H9 (cell line): ENCODE measurements at regions not wholly inside any gene's neighbourhood (a gene's known extent, or its start where the extent isn't known, plus 50 kb on each side); places are given as distances from the start of the nearest gene placed in this dataset.
"Not testable (repeated sequence)": the region's sequence is repeated elsewhere in the genome, so short reads cannot be mapped to it uniquely, and the experiment has no call there.

Source experiments
- DNase-seq: peaks from one replicate; pipeline ENCODE4 v3.0.0-alpha.2; 2017
- H2AFZ ChIP-seq: one replicate; pipeline ENCODE4 v1.6.1; 2013; ENCODE audit warnings: mild to moderate bottlenecking, low read length, control low read depth, moderate library complexity
- H2AK5ac ChIP-seq: 2 replicates; pipeline ENCODE4 v1.6.1; 2013; ENCODE audit warnings: low read length, control low read depth, mixed read lengths; ENCODE audit not compliant: insufficient read length
- H2BK120ac ChIP-seq: one replicate; pipeline ENCODE4 v1.6.1; 2013; ENCODE audit warnings: low read depth, mild to moderate bottlenecking, low read length, control low read depth, inconsistent platforms; ENCODE audit not compliant: poor library complexity, severe bottlenecking
- H2BK12ac ChIP-seq: 2 replicates; pipeline ENCODE4 v1.6.1; 2013; ENCODE audit warnings: low read length, control low read depth, mixed read lengths, low read depth; ENCODE audit not compliant: insufficient read length
- H2BK15ac ChIP-seq: 2 replicates; pipeline ENCODE4 v1.6.1; 2013; ENCODE audit warnings: low read depth, low read length, control low read depth
- H2BK20ac ChIP-seq: one replicate; pipeline ENCODE4 v1.6.1; 2013; ENCODE audit warnings: low read depth, mild to moderate bottlenecking, low read length, control low read depth, inconsistent platforms; ENCODE audit not compliant: poor library complexity, severe bottlenecking
- H2BK5ac ChIP-seq: 2 replicates; pipeline ENCODE4 v1.6.1; 2013; ENCODE audit warnings: low read length, control low read depth, mixed read lengths; ENCODE audit not compliant: insufficient read length
- H3K14ac ChIP-seq: 2 replicates; pipeline ENCODE4 v1.6.1; 2013; ENCODE audit warnings: low read length, control low read depth; ENCODE audit not compliant: insufficient read depth
- H3K18ac ChIP-seq: 2 replicates; pipeline ENCODE4 v1.6.1; 2013; ENCODE audit warnings: low read depth, mild to moderate bottlenecking, mixed read lengths, low read length, control low read depth; ENCODE audit not compliant: insufficient read length
- H3K23ac ChIP-seq: 2 replicates; pipeline ENCODE4 v1.6.1; 2013; ENCODE audit warnings: low read length, control low read depth, mixed read lengths, low read depth; ENCODE audit not compliant: insufficient read length
- H3K23me2 ChIP-seq: 2 replicates; pipeline ENCODE4 v1.6.1; 2013; ENCODE audit warnings: low read depth, mild to moderate bottlenecking, mixed read lengths, low read length, control low read depth; ENCODE audit not compliant: insufficient read length, poor library complexity, severe bottlenecking
- H3K27ac ChIP-seq: 2 replicates; pipeline ENCODE4 v1.5.1; 2013; ENCODE audit warnings: low read length, control low read depth, mixed read lengths, low read depth; ENCODE audit not compliant: insufficient read length
- H3K27me3 ChIP-seq: 2 replicates; pipeline ENCODE4 v1.6.1; 2013; ENCODE audit warnings: low read length, control low read depth, inconsistent platforms; ENCODE audit not compliant: insufficient read depth
- H3K4ac ChIP-seq: 2 replicates; pipeline ENCODE4 v1.6.1; 2013; ENCODE audit warnings: low read depth, mild to moderate bottlenecking, control low read depth, inconsistent platforms, low read length, moderate library complexity
- H3K4me1 ChIP-seq: 2 replicates; pipeline ENCODE4 v1.6.1; 2013; ENCODE audit warnings: low read length, control low read depth, inconsistent platforms; ENCODE audit not compliant: insufficient read depth
- H3K4me2 ChIP-seq: 2 replicates; pipeline ENCODE4 v1.6.1; 2013; ENCODE audit warnings: low read length, control low read depth, mixed read lengths; ENCODE audit not compliant: insufficient read length, insufficient read depth
- H3K56ac ChIP-seq: 2 replicates; pipeline ENCODE4 v1.6.1; 2013; ENCODE audit warnings: low read depth, mild to moderate bottlenecking, mixed read lengths, low read length, control low read depth; ENCODE audit not compliant: insufficient read length
- H3K79me1 ChIP-seq: 2 replicates; pipeline ENCODE4 v1.6.1; 2013; ENCODE audit warnings: low read depth, mild to moderate bottlenecking, moderate library complexity, low read length, control low read depth, inconsistent platforms; ENCODE audit not compliant: insufficient read depth, poor library complexity, severe bottlenecking
- H3K79me2 ChIP-seq: 2 replicates; pipeline ENCODE4 v1.6.1; 2013; ENCODE audit warnings: low read length, control low read depth, inconsistent platforms; ENCODE audit not compliant: insufficient read depth
- H3K9ac ChIP-seq: 2 replicates; pipeline ENCODE4 v1.6.1; 2013; ENCODE audit warnings: low read length, control low read depth, mixed read lengths; ENCODE audit not compliant: insufficient read length; ENCODE audit errors: extremely low read depth
- H3K9me3 ChIP-seq: one replicate; pipeline ENCODE4 v1.6.1; 2013; ENCODE audit warnings: low read depth, low read length, inconsistent platforms; ENCODE audit not compliant: control insufficient read depth
- H3T11ph ChIP-seq: one replicate; pipeline ENCODE4 v1.6.1; 2013; ENCODE audit warnings: mild to moderate bottlenecking, low read length, control low read depth, inconsistent platforms
- H4K20me1 ChIP-seq: one replicate; pipeline ENCODE4 v1.6.1; 2013; ENCODE audit not compliant: control insufficient read depth, insufficient read length, insufficient read depth
- H4K5ac ChIP-seq: 2 replicates; pipeline ENCODE4 v1.6.1; 2013; ENCODE audit warnings: low read depth, mild to moderate bottlenecking, mixed read lengths, low read length, control low read depth; ENCODE audit not compliant: insufficient read length
- H4K8ac ChIP-seq: replicated peaks from 2 replicates; pipeline ENCODE4 v1.6.1; 2013; ENCODE audit warnings: low read length, control low read depth, mixed read lengths, low read depth; ENCODE audit not compliant: insufficient read length
- H4K91ac ChIP-seq: 2 replicates; pipeline ENCODE4 v1.6.1; 2013; ENCODE audit warnings: low read depth, mild to moderate bottlenecking, moderate library complexity, mixed read lengths, low read length, control low read depth; ENCODE audit not compliant: insufficient read length
- H3K27ac Mint-ChIP-seq, 3 experiments: 2 replicates in 2 of 3; 3 replicates in 1 of 3; pipeline ENCODE4 v1.8.0; 2020 to 2021; ENCODE audit warnings: mixed read lengths in 3 of 3, mild to moderate bottlenecking in 1 of 3, moderate library complexity in 1 of 3
- H3K27me3 Mint-ChIP-seq: 2 replicates; pipeline ENCODE4 v1.8.0; 2021; ENCODE audit warnings: low read depth, mild to moderate bottlenecking, moderate library complexity, mixed read lengths
- H3K36me3 Mint-ChIP-seq, 3 experiments: 2 replicates in 2 of 3; 3 replicates in 1 of 3; pipeline ENCODE4 v1.8.0; 2020 to 2021; ENCODE audit warnings: low read depth in 3 of 3, mixed read lengths in 3 of 3; ENCODE audit not compliant: insufficient read depth in 1 of 3
- H3K4me1 Mint-ChIP-seq, 2 experiments: 2 replicates each; pipeline ENCODE4 v1.8.0; 2020; ENCODE audit warnings: mixed read lengths in 2 of 2
- H3K4me3 Mint-ChIP-seq, 2 experiments: 2 replicates in 1 of 2; 3 replicates in 1 of 2; pipeline ENCODE4 v1.8.0; 2020 to 2021; ENCODE audit warnings: mild to moderate bottlenecking in 2 of 2, mixed read lengths in 2 of 2, moderate library complexity in 1 of 2
- H3K9me3 Mint-ChIP-seq, 2 experiments: 2 replicates in 1 of 2; 3 replicates in 1 of 2; pipeline ENCODE4 v1.8.0; 2020; ENCODE audit warnings: mild to moderate bottlenecking in 2 of 2, mixed read lengths in 2 of 2, moderate library complexity in 1 of 2
- WGBS: extraction: QIAGEN DNeasy Blood & Tissue Kit; methylation state at CpG from one replicate; pipeline ENCODE4 v1.1.7; 2013; ENCODE audit warnings: missing lambda C conversion rate, low lambda C conversion rate, mixed read lengths; ENCODE audit not compliant: insufficient read length; ENCODE audit errors: extremely low coverage; 5-methylcytosine and 5-hydroxymethylcytosine counted together

DNA sequence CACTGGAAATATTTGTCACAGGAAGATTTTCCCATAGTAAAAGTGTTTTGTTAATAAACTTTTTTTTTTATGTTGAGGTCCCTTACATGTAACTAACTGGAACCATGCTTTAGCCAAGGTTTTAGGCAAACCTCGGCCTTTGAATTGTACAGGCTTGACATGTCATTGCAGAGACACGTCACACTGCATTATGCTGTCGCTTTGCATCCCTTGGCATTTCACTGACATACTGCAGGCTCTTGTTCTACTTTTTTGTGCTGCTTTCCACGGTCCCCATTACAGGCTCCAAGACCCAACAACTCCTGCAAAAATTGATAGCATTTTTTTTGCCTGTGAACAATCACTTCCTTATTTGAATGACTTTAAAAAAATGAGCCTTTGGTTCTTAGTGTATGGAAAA, 112.5 kb upstream of the POMZP3 start:
- not testable (repeated sequence) for H3K18ac ChIP-seq, H2AK5ac ChIP-seq, H3K4me1 ChIP-seq, H2BK20ac ChIP-seq, H3K79me1 ChIP-seq, H3K23me2 ChIP-seq, H2BK12ac ChIP-seq, H3K9me3 ChIP-seq, H2BK120ac ChIP-seq, H3K27me3 ChIP-seq, H2BK15ac ChIP-seq, H3K9me3 Mint-ChIP-seq, DNase-seq, H4K5ac ChIP-seq, H3K79me2 ChIP-seq, H3K56ac ChIP-seq, H3K14ac ChIP-seq, H3K23ac ChIP-seq, H2BK5ac ChIP-seq, H3T11ph ChIP-seq, H3K27me3 Mint-ChIP-seq, H3K4me2 ChIP-seq, H3K9ac ChIP-seq, H4K8ac ChIP-seq, H3K27ac ChIP-seq, H4K20me1 ChIP-seq, H4K91ac ChIP-seq, H3K4ac ChIP-seq, H3K4me3 Mint-ChIP-seq, H3K4me1 Mint-ChIP-seq, H3K36me3 Mint-ChIP-seq, H2AFZ ChIP-seq, H3K27ac Mint-ChIP-seq
- WGBS = no CpG with 5 or more reads among the region's 4 CpGs

- H2BK15ac ChIP-seq, H2BK5ac ChIP-seq, H2BK20ac ChIP-seq, H3K4me2 ChIP-seq, H2AK5ac ChIP-seq, H3K27ac Mint-ChIP-seq, DNase-seq, H3K4me1 Mint-ChIP-seq, H3K9ac ChIP-seq, H3K27ac ChIP-seq, H3K9me3 Mint-ChIP-seq, H3K18ac ChIP-seq, H3K4ac ChIP-seq, H3K79me1 ChIP-seq, H3K23me2 ChIP-seq, H3K27me3 ChIP-seq, H3T11ph ChIP-seq, H3K4me3 Mint-ChIP-seq, H4K8ac ChIP-seq, H4K20me1 ChIP-seq, H3K14ac ChIP-seq, H3K9me3 ChIP-seq, H3K27me3 Mint-ChIP-seq, H4K5ac ChIP-seq, H2AFZ ChIP-seq, H3K79me2 ChIP-seq, H3K23ac ChIP-seq, H2BK12ac ChIP-seq, H3K36me3 Mint-ChIP-seq, H4K91ac ChIP-seq, H3K56ac ChIP-seq, H2BK120ac ChIP-seq, H3K4me1 ChIP-seq: not testable (repeated sequence)
- whole genome bisulfite sequencing = no CpG with 5 or more reads among the region's 2 CpGs
Observed at GRCh38 chr7:76736724-76737123, 109.6 kb upstream of the POMZP3 start.

- not testable (repeated sequence) for H2BK15ac ChIP-seq, H3K23me2 ChIP-seq, H3K27ac ChIP-seq, H4K8ac ChIP-seq, DNase-seq, H2BK120ac ChIP-seq, H3K4ac ChIP-seq, H3K9me3 ChIP-seq, H2BK20ac ChIP-seq, H3K79me2 ChIP-seq, H3K56ac ChIP-seq, H4K20me1 ChIP-seq, H3K4me3 Mint-ChIP-seq, H3K4me2 ChIP-seq, H3K9me3 Mint-ChIP-seq, H2BK5ac ChIP-seq, H3K4me1 Mint-ChIP-seq, H4K91ac ChIP-seq, H2BK12ac ChIP-seq, H2AK5ac ChIP-seq, H3T11ph ChIP-seq, H3K27me3 ChIP-seq, H3K36me3 Mint-ChIP-seq, H3K14ac ChIP-seq, H3K27ac Mint-ChIP-seq, H3K79me1 ChIP-seq, H4K5ac ChIP-seq, H3K9ac ChIP-seq, H3K23ac ChIP-seq, H3K4me1 ChIP-seq, H3K27me3 Mint-ChIP-seq, H2AFZ ChIP-seq, H3K18ac ChIP-seq
- no CpG with 5 or more reads among the region's 1 CpG for WGBS
Observed at GRCh38 chr7:76736091-76736490, 109.0 kb upstream of the POMZP3 start.
